Osteocyte (in vitro differentiated cells): ENCODE measurements at regions not wholly inside any gene's neighbourhood (a gene's known extent, or its start where the extent isn't known, plus 50 kb on each side); places are given as distances from the start of the nearest gene placed in this dataset.

Experiments
- DNase-seq: peaks from one replicate; pipeline ENCODE4 v3.0.0; 2021; ENCODE audit warnings: mixed read lengths; ENCODE audit not compliant: unreplicated experiment; ENCODE audit errors: extremely low spot score
- H3K27ac Mint-ChIP-seq: one replicate; pipeline ENCODE4 v1.8.0; 2021; ENCODE audit warnings: mild to moderate bottlenecking, mixed read lengths; ENCODE audit not compliant: unreplicated experiment
- H3K27me3 Mint-ChIP-seq: one replicate; pipeline ENCODE4 v1.8.0; 2021; ENCODE audit warnings: mixed read lengths; ENCODE audit not compliant: unreplicated experiment
- H3K36me3 Mint-ChIP-seq: one replicate; pipeline ENCODE4 v1.8.0; 2021; ENCODE audit warnings: mixed read lengths; ENCODE audit not compliant: unreplicated experiment
- H3K4me1 Mint-ChIP-seq: one replicate; pipeline ENCODE4 v1.8.0; 2021; ENCODE audit warnings: mixed read lengths; ENCODE audit not compliant: unreplicated experiment
- H3K4me3 Mint-ChIP-seq: one replicate; pipeline ENCODE4 v1.8.0; 2021; ENCODE audit warnings: mild to moderate bottlenecking, moderate library complexity, mixed read lengths; ENCODE audit not compliant: unreplicated experiment
- H3K9me3 Mint-ChIP-seq: one replicate; pipeline ENCODE4 v1.8.0; 2021; ENCODE audit warnings: mixed read lengths; ENCODE audit not compliant: unreplicated experiment
- CTCF ChIP-seq: fragments of 200-600 bp; sonication (generic); IDR thresholded peaks from 2 replicates; pipeline ENCODE4 v1.5.0; 2021; ENCODE audit warnings: antibody characterized with exemption, mild to moderate bottlenecking, moderate library complexity

GRCh38 chr4:156194896-156195295 is 241.2 kb upstream of the CTSO start:
- no peak for DNase-seq
- Mint-ChIP-seq H3K27ac (no peak overlapping the region), H3K4me1 (peaks cover 17% of the 10 kb centered on the region), H3K4me3 (no peak overlapping the region), H3K27me3 (no peaks in the 10 kb centered on the region), H3K36me3 (no peaks in the 10 kb centered on the region), H3K9me3 (peaks cover 3% of the 10 kb centered on the region)
- TF ChIP-seq CTCF, result no peak

GRCh38 chr4:156193800-156194199 is 240.1 kb upstream of the CTSO start:
- H3K27ac Mint-ChIP-seq, result no peak overlapping the region
- no peak for DNase-seq
- H3K27me3 Mint-ChIP-seq, result no peaks in the 10 kb centered on the region
- H3K4me1 Mint-ChIP-seq, result peaks cover 17% of the 10 kb centered on the region
- no peaks in the 10 kb centered on the region for H3K36me3 Mint-ChIP-seq
- no peak overlapping the region for H3K4me3 Mint-ChIP-seq
- peaks cover 3% of the 10 kb centered on the region for H3K9me3 Mint-ChIP-seq
- TF ChIP-seq CTCF, result no peak

- Mint-ChIP-seq H3K9me3 (peaks cover 3% of the 10 kb centered on the region), H3K4me3 (no peak overlapping the region), H3K27ac (no peak overlapping the region), H3K27me3 (no peaks in the 10 kb centered on the region), H3K36me3 (no peaks in the 10 kb centered on the region), H3K4me1 (peaks cover 17% of the 10 kb centered on the region)
- DNase-seq, result no peak
- no peak for TF ChIP-seq CTCF
Observed at GRCh38 chr4:156193106-156193505, 239.4 kb upstream of the CTSO start.

GRCh38 chr4:156192033-156192432 is 238.4 kb upstream of the CTSO start:
- Mint-ChIP-seq H3K4me1 (peaks cover 17% of the 10 kb centered on the region), H3K9me3 (peaks cover 3% of the 10 kb centered on the region), H3K36me3 (no peaks in the 10 kb centered on the region), H3K4me3 (no peak overlapping the region), H3K27me3 (no peaks in the 10 kb centered on the region), H3K27ac (no peak overlapping the region)
- DNase-seq, result no peak
- no peak for TF ChIP-seq CTCF

GRCh38 chr4:156191044-156191781 is 237.5 kb upstream of the CTSO start:
- H3K27me3 Mint-ChIP-seq, result no peaks in the 10 kb centered on the region
- H3K9me3 Mint-ChIP-seq, result peaks cover 3% of the 10 kb centered on the region
- no peak overlapping the region for H3K4me3 Mint-ChIP-seq
- H3K4me1 Mint-ChIP-seq, result peaks cover 17% of the 10 kb centered on the region
- no peak for TF ChIP-seq CTCF
- DNase-seq, result no peak
- H3K36me3 Mint-ChIP-seq, result no peaks in the 10 kb centered on the region
- no peak overlapping the region for H3K27ac Mint-ChIP-seq
